Tibial artery (tissue), 4 donors: ENCODE measurements at regions not wholly inside any gene's neighbourhood (a gene's known extent, or its start where the extent isn't known, plus 50 kb on each side); places are given as distances from the start of the nearest gene placed in this dataset.
"Not testable (repeated sequence)": the region's sequence is repeated elsewhere in the genome, so short reads cannot be mapped to it uniquely, and the experiment has no call there.

Experiments used
- DNase-seq, 2 donors: peaks; one replicate each; pipeline ENCODE4 v3.0.0-alpha.2; 2019
- H3K27ac ChIP-seq, 2 donors: fragments of 200-600 bp; sonication (generic) in 1 of 2; 1 replicate in 1 of 2; 2 replicates in 1 of 2; pipeline ENCODE4 v1.5.1; 2018 to 2019; ENCODE audit warnings: mild to moderate bottlenecking in 1 of 2
- H3K27me3 ChIP-seq, 2 donors: fragments of 200-600 bp; sonication (generic) in 1 of 2; one replicate each; pipeline versions ENCODE4 v1.5.1 to v1.6.0; 2016 to 2019
- H3K36me3 ChIP-seq, 3 donors: fragments of 200-600 bp; sonication (generic) in 2 of 3; one replicate each; pipeline ENCODE4 v1.5.1; 2016 to 2019; ENCODE audit warnings: mild to moderate bottlenecking in 2 of 3
- H3K4me1 ChIP-seq, 4 donors: fragments of 200-600 bp; sonication (generic) in 2 of 4; 1 replicate in 3 of 4; 2 replicates in 1 of 4; pipeline ENCODE4 v1.5.1; 2016 to 2019
- H3K4me3 ChIP-seq, 2 donors: fragments of 200-600 bp; sonication (generic) in 1 of 2; 1 replicate in 1 of 2; 2 replicates in 1 of 2; pipeline ENCODE4 v1.5.1; 2018 to 2019; ENCODE audit warnings: mild to moderate bottlenecking in 2 of 2
- H3K9me3 ChIP-seq, 3 donors: fragments of 200-600 bp; sonication (generic) in 1 of 3; one replicate each; pipeline ENCODE4 v1.5.1; 2016 to 2019
- intact Hi-C: fragments of 100-400 bp; cut with DNase I; formaldehyde crosslinking; loops from one replicate; pipeline ENCODE4 v1.15.0; 2023; ENCODE audit warnings: low total_unique reads
- TF ChIP-seq, protein P1 (sequence below), 2 experiments: fragments of 200-600 bp in 1 of 2; fragments of 450-650 bp in 1 of 2; IDR thresholded peaks; one replicate each; pipeline ENCODE4 v1.5.1; 2017 to 2019; ENCODE audit warnings: antibody characterized with exemption in 2 of 2, mild to moderate bottlenecking in 1 of 2, moderate library complexity in 1 of 2

DNA sequence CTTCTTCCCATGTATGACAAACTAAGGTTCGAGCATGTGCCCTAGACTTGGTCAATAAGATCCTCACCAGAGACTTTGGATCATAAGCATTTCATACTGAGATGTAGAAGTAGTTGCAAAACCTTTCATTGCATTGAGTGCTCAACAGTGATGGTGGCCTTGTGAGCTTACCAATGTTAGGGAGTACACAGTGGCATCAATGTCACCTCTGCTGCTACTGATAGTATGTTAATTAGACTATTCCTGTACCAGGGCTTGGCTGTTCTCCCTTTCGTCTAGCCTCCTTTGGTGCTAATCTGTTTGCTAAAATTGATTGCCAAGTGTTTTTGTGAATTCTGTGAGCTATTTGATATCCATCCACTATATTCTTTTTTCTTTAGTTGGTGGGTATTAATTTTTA lies 264.5 kb upstream of the SEMA3C start:
- Histone ChIP-seq H3K4me3 (no peak overlapping the region), H3K4me1 (no peaks in the 10 kb centered on the region), H3K27me3 (no peaks in the 10 kb centered on the region), H3K27ac (no peak overlapping the region), H3K36me3 (no peaks in the 10 kb centered on the region), H3K9me3 (no peaks in the 10 kb centered on the region)
- no peak for DNase-seq
- TF ChIP-seq, protein P1, sequence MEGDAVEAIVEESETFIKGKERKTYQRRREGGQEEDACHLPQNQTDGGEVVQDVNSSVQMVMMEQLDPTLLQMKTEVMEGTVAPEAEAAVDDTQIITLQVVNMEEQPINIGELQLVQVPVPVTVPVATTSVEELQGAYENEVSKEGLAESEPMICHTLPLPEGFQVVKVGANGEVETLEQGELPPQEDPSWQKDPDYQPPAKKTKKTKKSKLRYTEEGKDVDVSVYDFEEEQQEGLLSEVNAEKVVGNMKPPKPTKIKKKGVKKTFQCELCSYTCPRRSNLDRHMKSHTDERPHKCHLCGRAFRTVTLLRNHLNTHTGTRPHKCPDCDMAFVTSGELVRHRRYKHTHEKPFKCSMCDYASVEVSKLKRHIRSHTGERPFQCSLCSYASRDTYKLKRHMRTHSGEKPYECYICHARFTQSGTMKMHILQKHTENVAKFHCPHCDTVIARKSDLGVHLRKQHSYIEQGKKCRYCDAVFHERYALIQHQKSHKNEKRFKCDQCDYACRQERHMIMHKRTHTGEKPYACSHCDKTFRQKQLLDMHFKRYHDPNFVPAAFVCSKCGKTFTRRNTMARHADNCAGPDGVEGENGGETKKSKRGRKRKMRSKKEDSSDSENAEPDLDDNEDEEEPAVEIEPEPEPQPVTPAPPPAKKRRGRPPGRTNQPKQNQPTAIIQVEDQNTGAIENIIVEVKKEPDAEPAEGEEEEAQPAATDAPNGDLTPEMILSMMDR (IDR thresholded peaks at IDR 0.05) = no peak
- intact Hi-C loops = no loop called here

DNA sequence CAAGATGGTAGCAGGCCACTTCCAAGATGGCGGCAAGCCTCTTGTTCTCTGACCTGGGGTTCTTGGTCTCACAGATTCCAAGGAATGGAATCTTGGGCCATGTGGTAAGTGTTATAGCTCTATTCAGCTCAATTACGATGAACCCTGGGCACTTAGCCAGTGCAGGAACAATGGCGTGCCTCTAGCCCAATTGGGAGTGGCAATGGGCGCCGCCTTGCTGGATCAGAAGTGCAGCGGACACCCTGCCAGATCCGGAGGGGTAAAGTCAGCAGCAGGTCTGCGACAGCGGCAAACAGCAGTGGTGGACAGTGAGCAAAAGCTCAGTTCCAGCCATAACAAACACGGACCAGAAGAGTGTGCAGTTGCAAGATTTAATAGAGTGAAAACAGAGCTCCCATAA lies 263.2 kb upstream of the SEMA3C start:
- H3K36me3 ChIP-seq, DNase-seq, H3K27me3 ChIP-seq, H3K4me1 ChIP-seq, H3K4me3 ChIP-seq, H3K9me3 ChIP-seq, intact Hi-C loops, H3K27ac ChIP-seq: not testable (repeated sequence)

DNA sequence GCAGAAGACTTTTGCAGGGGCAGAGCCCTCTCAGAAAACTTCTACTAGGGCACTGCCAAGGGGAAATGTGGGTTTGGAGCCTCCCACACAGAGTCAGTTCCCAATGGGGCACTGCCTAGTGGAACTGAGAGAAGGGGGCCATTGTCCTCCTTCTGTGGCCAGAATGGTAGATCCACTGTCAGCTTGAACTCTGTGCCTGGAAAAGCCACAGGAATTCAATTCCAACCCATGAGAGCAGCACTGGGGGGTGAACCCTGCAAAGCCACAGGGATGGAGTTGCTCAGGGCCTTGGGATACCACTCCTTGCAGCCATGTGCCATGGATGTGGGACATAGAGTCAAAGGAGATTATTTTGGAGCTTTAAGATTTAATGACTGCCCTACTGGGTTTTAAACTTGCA lies 262.2 kb upstream of the SEMA3C start:
- Histone ChIP-seq H3K4me1 (no peaks in the 10 kb centered on the region), H3K36me3 (no peaks in the 10 kb centered on the region), H3K4me3 (no peak overlapping the region), H3K27ac (no peak overlapping the region), H3K9me3 (no peaks in the 10 kb centered on the region), H3K27me3 (no peaks in the 10 kb centered on the region)
- intact Hi-C loops = no loop called here
- no peak for DNase-seq
- TF ChIP-seq, protein P1 (IDR thresholded peaks at IDR 0.05) = no peak

DNA sequence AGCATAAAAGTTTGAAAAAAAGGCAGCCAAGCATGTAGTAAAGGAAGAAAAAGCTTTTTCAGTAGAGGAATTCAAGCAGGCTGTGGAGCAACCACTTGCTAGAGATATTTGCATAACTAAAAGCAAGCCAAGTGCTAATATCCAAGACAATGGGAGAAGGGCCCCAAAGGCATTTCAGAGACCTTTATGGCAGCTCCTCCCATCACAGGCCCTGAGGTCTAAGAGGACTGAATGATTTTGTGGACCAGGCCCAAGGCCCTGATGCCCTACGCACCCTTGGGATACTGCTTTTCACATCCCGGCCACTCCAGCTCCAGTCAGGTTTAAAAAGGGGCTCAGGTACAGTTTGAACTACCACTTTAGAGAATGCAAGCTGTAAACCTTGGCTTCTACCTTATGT lies 261.7 kb upstream of the SEMA3C start:
- Histone ChIP-seq H3K27me3 (no peaks in the 10 kb centered on the region), H3K4me1 (no peaks in the 10 kb centered on the region), H3K27ac (no peak overlapping the region), H3K4me3 (no peak overlapping the region), H3K9me3 (no peaks in the 10 kb centered on the region), H3K36me3 (no peaks in the 10 kb centered on the region)
- DNase-seq = no peak
- intact Hi-C loops = no loop called here
- TF ChIP-seq, protein P1 (IDR thresholded peaks at IDR 0.05) = no peak

DNA sequence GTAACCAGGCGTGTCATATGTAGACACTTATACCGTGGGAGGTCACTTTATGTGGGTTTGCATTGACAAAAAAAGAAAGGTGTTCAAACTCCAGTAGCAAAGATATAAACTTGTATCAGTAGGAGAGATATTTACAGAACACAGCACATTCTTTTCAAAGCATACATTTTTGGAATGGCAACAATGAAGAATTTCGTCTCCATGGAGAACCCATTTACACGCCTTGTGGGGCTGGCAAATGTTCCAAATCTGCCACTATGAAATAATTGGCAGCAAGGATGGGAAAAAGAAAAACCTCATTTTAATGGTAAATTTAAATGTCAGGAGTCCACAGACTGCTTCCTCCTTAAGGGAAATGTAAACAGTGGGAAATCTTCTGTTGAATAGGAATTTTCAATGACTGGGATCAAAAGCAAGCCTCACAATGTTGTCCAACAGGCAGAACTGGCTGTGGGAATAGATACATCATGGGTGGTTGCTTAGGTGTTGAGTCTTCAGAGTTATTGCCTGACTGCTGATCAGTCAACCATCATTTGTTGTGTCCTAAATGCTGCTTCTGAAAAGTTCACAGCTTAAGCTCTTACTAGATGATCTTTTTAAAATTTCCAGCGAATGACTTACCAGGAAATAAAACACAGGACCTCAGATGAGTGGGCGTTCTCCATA lies 256.6 kb upstream of the SEMA3C start:
- TF ChIP-seq, protein P1 (IDR thresholded peaks at IDR 0.05) = no peak
- no peak overlapping the region for H3K27ac ChIP-seq
- no peaks in the 10 kb centered on the region for H3K27me3 ChIP-seq
- no peaks in the 10 kb centered on the region for H3K36me3 ChIP-seq
- no peak overlapping the region for H3K4me3 ChIP-seq
- H3K9me3 ChIP-seq = no peaks in the 10 kb centered on the region
- peaks cover 0 to 9% (median 0%) of the 10 kb centered on the region in 4 donors for H3K4me1 ChIP-seq
- intact Hi-C loops = no loop called here
- no peak for DNase-seq

DNA sequence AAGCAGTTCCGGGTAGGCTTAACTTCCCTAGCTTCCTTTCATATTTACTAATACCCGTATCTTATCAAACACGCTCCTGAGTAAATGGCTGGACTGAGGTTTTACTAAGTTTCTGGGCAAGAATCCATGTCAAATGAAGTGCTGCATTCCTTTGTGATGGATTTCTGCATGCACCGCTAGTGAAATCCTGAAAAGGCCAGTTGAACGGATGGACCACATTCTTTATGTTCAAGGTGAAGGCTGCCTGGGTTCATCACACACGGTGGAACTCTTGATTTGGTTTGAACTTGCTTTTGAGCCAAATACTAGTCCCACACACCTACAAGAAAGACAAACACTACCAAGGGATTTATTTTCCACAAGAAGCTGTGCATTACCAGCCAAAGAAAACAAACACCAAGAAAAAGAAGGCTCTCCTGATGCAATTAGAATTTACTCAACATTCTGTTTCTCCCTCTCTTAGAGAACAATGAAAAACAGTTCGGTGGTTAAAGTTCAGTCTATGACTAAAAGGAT lies 255.0 kb upstream of the SEMA3C start:
- peaks cover 0 to 9% (median 0%) of the 10 kb centered on the region in 4 donors for H3K4me1 ChIP-seq
- H3K4me3 ChIP-seq = no peak overlapping the region
- no peaks in the 10 kb centered on the region for H3K27me3 ChIP-seq
- H3K36me3 ChIP-seq = no peaks in the 10 kb centered on the region
- H3K9me3 ChIP-seq = no peaks in the 10 kb centered on the region
- no peak for DNase-seq
- TF ChIP-seq, protein P1 (IDR thresholded peaks at IDR 0.05) = no peak
- H3K27ac ChIP-seq = no peak overlapping the region
- intact Hi-C loops = no loop called here
